WTC11 (cell line): ENCODE measurements at regions not wholly inside any gene's neighbourhood (a gene's known extent, or its start where the extent isn't known, plus 50 kb on each side); places are given as distances from the start of the nearest gene placed in this dataset.

Experiments
- ATAC-seq: fragments of 200-7000 bp; cut with Tn5 transposase; 2 replicates; pipeline ENCODE4 v1.10.0; 2021; ENCODE audit warnings: mild to moderate bottlenecking, moderate library complexity
- CTCF ChIA-PET: fragments of 300-600 bp; sonication (Branson Sonifier 250); formaldehyde crosslinking; loops from one replicate; lab custom pipeline; 2021; ENCODE audit warnings: antibody characterized with exemption; lab: Charles Lee
- POLR2A ChIA-PET: fragments of 350-600 bp; sonication (Branson Sonifier 250); formaldehyde crosslinking; loops from one replicate; lab custom pipeline; 2021; ENCODE audit warnings: antibody characterized with exemption; lab: Charles Lee
- DNase-seq: peaks from one replicate; pipeline ENCODE4 v3.0.0; 2021; ENCODE audit warnings: low spot score
- H3K27ac Mint-ChIP-seq: 2 replicates; pipeline ENCODE4 v1.8.0; 2021; ENCODE audit warnings: mixed read lengths
- H3K27me3 Mint-ChIP-seq: 2 replicates; pipeline ENCODE4 v1.8.0; 2021; ENCODE audit warnings: low read depth, mild to moderate bottlenecking, moderate library complexity, mixed read lengths
- H3K36me3 Mint-ChIP-seq: 2 replicates; pipeline ENCODE4 v1.8.0; 2021; ENCODE audit warnings: mixed read lengths
- H3K4me1 Mint-ChIP-seq: 2 replicates; pipeline ENCODE4 v1.8.0; 2022; ENCODE audit warnings: mixed read lengths
- H3K4me3 Mint-ChIP-seq: 2 replicates; pipeline ENCODE4 v1.8.0; 2021; ENCODE audit warnings: mild to moderate bottlenecking, moderate library complexity, mixed read lengths
- H3K9me3 Mint-ChIP-seq: 2 replicates; pipeline ENCODE4 v1.8.0; 2021; ENCODE audit warnings: mixed read lengths
- AFF4 ChIP-seq: sonication (generic); formaldehyde crosslinking; IDR thresholded peaks from 2 replicates; pipeline ENCODE4 v1.8.1; 2023; ENCODE audit warnings: mild to moderate bottlenecking, missing genetic modification reagents, borderline replicate concordance
- AR ChIP-seq: fragments of 250-450 bp; sonication (Bioruptor Pico); IDR thresholded peaks from 2 replicates; pipeline ENCODE4 v1.9.0; 2021; ENCODE audit warnings: mild to moderate bottlenecking
- ATF1 ChIP-seq: sonication (generic); formaldehyde crosslinking; IDR thresholded peaks from 2 replicates; pipeline ENCODE4 v1.8.1; 2023; ENCODE audit warnings: mild to moderate bottlenecking, moderate library complexity, missing genetic modification reagents
- ATF3 ChIP-seq: sonication (generic); formaldehyde crosslinking; conservative IDR thresholded peaks from 2 replicates; pipeline ENCODE4 v1.8.1; 2022; ENCODE audit warnings: mild to moderate bottlenecking, missing genetic modification reagents
- CREM ChIP-seq: sonication (generic); formaldehyde crosslinking; IDR thresholded peaks from 2 replicates; pipeline ENCODE4 v1.8.1; 2022; ENCODE audit warnings: mild to moderate bottlenecking, missing genetic modification reagents, moderate library complexity
- GABPB1 ChIP-seq: sonication (generic); formaldehyde crosslinking; IDR thresholded peaks from 2 replicates; pipeline ENCODE4 v1.8.1; 2023; ENCODE audit warnings: mild to moderate bottlenecking, missing genetic modification reagents
- GTF2I ChIP-seq: fragments of 250-450 bp; sonication (Bioruptor Pico); conservative IDR thresholded peaks from 2 replicates; pipeline ENCODE4 v1.4.0; 2021; ENCODE audit warnings: mild to moderate bottlenecking
- IRF1 ChIP-seq: sonication (generic); formaldehyde crosslinking; IDR thresholded peaks from 2 replicates; pipeline ENCODE4 v1.8.0; 2023; ENCODE audit warnings: missing genetic modification reagents
- MYBL2 ChIP-seq: sonication (generic); formaldehyde crosslinking; IDR thresholded peaks from 2 replicates; pipeline ENCODE4 v1.8.1; 2023; ENCODE audit warnings: mild to moderate bottlenecking, moderate library complexity, missing genetic modification reagents
- STAT6 ChIP-seq: sonication (generic); formaldehyde crosslinking; conservative IDR thresholded peaks from 2 replicates; pipeline ENCODE4 v1.8.1; 2023; ENCODE audit warnings: mild to moderate bottlenecking, low read depth, missing genetic modification reagents, moderate library complexity
- TCF7 ChIP-seq: sonication (generic); formaldehyde crosslinking; IDR thresholded peaks from 2 replicates; pipeline ENCODE4 v1.8.0; 2022; ENCODE audit warnings: mild to moderate bottlenecking, low read depth, missing genetic modification reagents, moderate library complexity
- TP53 ChIP-seq: sonication (generic); formaldehyde crosslinking; IDR thresholded peaks from 2 replicates; pipeline ENCODE4 v1.8.1; 2023; ENCODE audit warnings: mild to moderate bottlenecking, missing genetic modification reagents
- ZBTB43 ChIP-seq: sonication (generic); formaldehyde crosslinking; IDR thresholded peaks from 2 replicates; pipeline ENCODE4 v1.8.1; 2023; ENCODE audit warnings: mild to moderate bottlenecking, missing genetic modification reagents
- ZNF532 ChIP-seq: fragments of 250-450 bp; sonication (Bioruptor Pico); IDR thresholded peaks from 2 replicates; pipeline ENCODE4 v1.9.0; 2021; ENCODE audit warnings: mild to moderate bottlenecking, borderline replicate concordance

- TF ChIP-seq AFF4 (CRISPR knock-in tag) (no peak), AR (CRISPR knock-in tag) (no peak), CREM (CRISPR knock-in tag) (no peak), ATF1 (CRISPR knock-in tag) (no peak), MYBL2 (CRISPR knock-in tag) (no peak), TP53 (CRISPR knock-in tag) (no peak), ZBTB43 (no peak)
Observed at GRCh38 chr6:166728884-166729530, 102.0 kb upstream of the RPS6KA2 start (continued).

GRCh38 chr6:166726201-166726600 lies 99.2 kb upstream of the RPS6KA2 start:
- Mint-ChIP-seq H3K9me3 (no peaks in the 10 kb centered on the region), H3K27ac (no peak overlapping the region), H3K4me1 (peaks cover 4% of the 10 kb centered on the region; the same call in 1 of the 2 replicates), H3K27me3 (no peaks in the 10 kb centered on the region), H3K36me3 (no peaks in the 10 kb centered on the region), H3K4me3 (no peak overlapping the region)
- DNase-seq = no peak
- ChIA-PET CTCF (interaction anchor here (1.1 to 2.2 kb wide), 3 partner anchors 11 to 49 kb away, joined by 3 to 7 read pairs (median 5); no protein-coding TSS in a partner anchor), POLR2A (no interaction called here)
- TF ChIP-seq GTF2I (CRISPR knock-in tag) (no peak), TCF7 (CRISPR knock-in tag) (no peak), GABPB1 (CRISPR knock-in tag) (no peak), ZNF532 (CRISPR knock-in tag) (no peak), ATF3 (CRISPR knock-in tag) (no peak), STAT6 (CRISPR knock-in tag) (no peak), IRF1 (CRISPR knock-in tag) (no peak)
- no peak for ATAC-seq
